Activated naive CD4-positive, alpha-beta T cell treated with anti-CD3 and anti-CD28 coated beads for 36 hours (primary cell): ENCODE measurements at regions not wholly inside any gene's neighbourhood (a gene's known extent, or its start where the extent isn't known, plus 50 kb on each side); places are given as distances from the start of the nearest gene placed in this dataset.

ENCODE experiments used
- CTCF ChIA-PET: fragments of 350-600 bp; sonication (Branson Sonifier 250); formaldehyde crosslinking; loops from one replicate; lab custom pipeline; 2021; ENCODE audit warnings: antibody characterized with exemption; lab: Charles Lee
- DNase-seq: peaks from one replicate; pipeline ENCODE4 v3.0.0-alpha.2; 2020
- H3K27ac Mint-ChIP-seq: one replicate; pipeline ENCODE4 v1.8.0; 2021; ENCODE audit warnings: mild to moderate bottlenecking, mixed read lengths
- H3K27me3 Mint-ChIP-seq: one replicate; pipeline ENCODE4 v1.8.0; 2021; ENCODE audit warnings: low read depth, mixed read lengths
- H3K36me3 Mint-ChIP-seq: one replicate; pipeline ENCODE4 v1.8.0; 2021; ENCODE audit warnings: low read depth, mixed read lengths
- H3K4me1 Mint-ChIP-seq: one replicate; pipeline ENCODE4 v1.8.0; 2021; ENCODE audit warnings: low read depth, mixed read lengths
- H3K4me3 Mint-ChIP-seq: one replicate; pipeline ENCODE4 v1.8.0; 2021; ENCODE audit warnings: mild to moderate bottlenecking, moderate library complexity, mixed read lengths
- H3K9me3 Mint-ChIP-seq: one replicate; pipeline ENCODE4 v1.8.0; 2021; ENCODE audit warnings: mixed read lengths
- intact Hi-C: fragments of 100-400 bp; cut with micrococcal nuclease; formaldehyde crosslinking; loops from one replicate; pipeline ENCODE4 v1.15.1; 2023

DNA sequence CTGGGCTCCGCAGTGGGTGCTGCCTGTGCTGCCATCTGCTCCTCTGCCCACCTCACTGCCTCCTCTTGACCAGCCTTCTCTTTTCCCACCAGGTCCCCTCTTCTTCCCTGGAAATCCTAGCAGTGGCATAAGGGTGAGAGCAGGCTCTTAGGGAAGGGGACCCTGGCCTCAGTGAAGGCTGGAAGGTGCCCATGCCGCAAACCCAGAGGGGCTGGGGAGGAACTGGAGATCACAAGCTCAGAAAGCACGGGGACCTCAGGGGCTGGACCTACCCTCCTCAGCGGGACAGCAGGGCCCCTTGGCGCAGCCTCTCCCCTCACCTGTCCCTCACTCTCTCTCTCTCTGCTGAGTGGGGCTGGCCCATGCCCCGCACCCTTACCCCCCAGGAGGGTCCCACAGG is 144.4 kb upstream of the IRX2 start:
- H3K27ac Mint-ChIP-seq = no peak overlapping the region

DNA sequence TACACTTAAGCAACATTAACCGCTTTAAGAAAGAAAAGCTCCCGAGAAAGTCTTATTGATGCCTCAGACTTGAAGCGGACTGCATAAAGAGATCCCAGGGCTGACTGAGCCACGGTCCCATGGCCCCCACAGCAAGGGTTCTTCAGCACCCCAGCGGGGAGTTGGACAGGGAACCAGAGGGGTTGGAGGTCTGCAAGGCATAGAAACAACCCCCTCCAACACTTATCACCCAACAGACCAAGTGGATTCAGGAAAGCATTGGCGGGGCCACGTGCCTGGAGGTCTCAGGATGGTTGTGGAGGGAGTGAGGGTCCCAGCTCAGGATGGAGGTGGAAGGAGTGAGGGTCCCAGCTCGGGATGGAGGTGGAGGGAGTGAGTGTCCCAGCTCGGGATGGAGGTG is 143.7 kb upstream of the IRX2 start:
- intact Hi-C loops = no loop called here
- CTCF ChIA-PET = interaction anchor here (0.6 kb wide), 1 partner anchor 587 kb away, joined by 4 read pairs; no protein-coding TSS in a partner anchor
- Mint-ChIP-seq H3K4me3 (no peak overlapping the region), H3K27ac (no peak overlapping the region), H3K4me1 (no peaks in the 10 kb centered on the region), H3K27me3 (no peaks in the 10 kb centered on the region), H3K9me3 (peaks cover 3% of the 10 kb centered on the region), H3K36me3 (no peaks in the 10 kb centered on the region)
- no peak for DNase-seq

More for the DNA sequence above, 144.4 kb upstream of the IRX2 start:
- H3K4me1 Mint-ChIP-seq = no peaks in the 10 kb centered on the region
- no peak for DNase-seq
- intact Hi-C loops = no loop called here
- H3K36me3 Mint-ChIP-seq = no peaks in the 10 kb centered on the region
- H3K9me3 Mint-ChIP-seq = peaks cover 3% of the 10 kb centered on the region
- CTCF ChIA-PET = no interaction called here
- H3K27me3 Mint-ChIP-seq = no peaks in the 10 kb centered on the region
- H3K4me3 Mint-ChIP-seq = no peak overlapping the region

- Mint-ChIP-seq H3K4me3 (no peak overlapping the region), H3K36me3 (no peaks in the 10 kb centered on the region), H3K9me3 (peaks cover 3% of the 10 kb centered on the region), H3K27ac (no peak overlapping the region), H3K4me1 (no peaks in the 10 kb centered on the region), H3K27me3 (no peaks in the 10 kb centered on the region)
- DNase-seq = no peak
- CTCF ChIA-PET = interaction anchor here (0.6 kb wide), 1 partner anchor 587 kb away, joined by 4 read pairs; no protein-coding TSS in a partner anchor
- intact Hi-C loops = no loop called here
These were observed 143.3 kb upstream of the IRX2 start for GRCh38 chr5:2894736-2895135.

DNA sequence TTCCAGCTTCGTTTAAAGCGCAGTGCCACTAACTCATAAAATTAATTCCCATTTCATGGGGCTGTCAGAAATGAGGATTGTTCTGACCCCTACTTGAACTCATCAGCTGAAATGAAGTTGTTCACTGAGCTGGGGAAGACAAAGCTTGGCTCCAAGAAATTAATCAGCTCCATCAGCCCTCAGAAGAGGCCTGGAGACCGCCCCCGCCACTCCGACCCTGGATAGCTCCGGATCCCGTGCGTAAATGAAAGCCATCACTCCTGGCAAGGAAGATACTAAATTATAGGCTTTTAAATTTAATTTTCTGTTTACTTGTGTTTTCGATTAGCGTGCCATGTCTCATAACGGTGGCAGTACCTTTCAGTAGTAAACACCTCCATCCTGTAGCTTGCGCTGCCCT is 142.8 kb upstream of the IRX2 start:
- Mint-ChIP-seq H3K4me1 (no peaks in the 10 kb centered on the region), H3K36me3 (no peaks in the 10 kb centered on the region), H3K27me3 (no peaks in the 10 kb centered on the region), H3K9me3 (peaks cover 3% of the 10 kb centered on the region), H3K4me3 (no peak overlapping the region), H3K27ac (no peak overlapping the region)
- CTCF ChIA-PET = no interaction called here
- DNase-seq = no peak
- intact Hi-C loops = no loop called here

GRCh38 chr5:2892466-2893000 is 141.1 kb upstream of the IRX2 start:
- no peaks in the 10 kb centered on the region for H3K36me3 Mint-ChIP-seq
- no peaks in the 10 kb centered on the region for H3K4me1 Mint-ChIP-seq
- CTCF ChIA-PET = no interaction called here
- peaks cover 3% of the 10 kb centered on the region for H3K9me3 Mint-ChIP-seq
- no peak for DNase-seq
- H3K27me3 Mint-ChIP-seq = no peaks in the 10 kb centered on the region
- H3K4me3 Mint-ChIP-seq = no peak overlapping the region
- intact Hi-C loops = no loop called here
- no peak overlapping the region for H3K27ac Mint-ChIP-seq

- Mint-ChIP-seq H3K27me3 (no peaks in the 10 kb centered on the region), H3K9me3 (peaks cover 3% of the 10 kb centered on the region), H3K4me1 (no peaks in the 10 kb centered on the region), H3K27ac (no peak overlapping the region), H3K4me3 (no peak overlapping the region), H3K36me3 (no peaks in the 10 kb centered on the region)
- CTCF ChIA-PET = no interaction called here
- no peak for DNase-seq
- intact Hi-C loops = no loop called here
These were observed 140.3 kb upstream of the IRX2 start for GRCh38 chr5:2891781-2892180.

GRCh38 chr5:2890011-2890410 is 138.5 kb upstream of the IRX2 start:
- Mint-ChIP-seq H3K27me3 (no peaks in the 10 kb centered on the region), H3K9me3 (peaks cover 3% of the 10 kb centered on the region), H3K4me3 (no peak overlapping the region), H3K36me3 (no peaks in the 10 kb centered on the region), H3K27ac (no peak overlapping the region), H3K4me1 (no peaks in the 10 kb centered on the region)
- CTCF ChIA-PET = no interaction called here
- no peak for DNase-seq
- intact Hi-C loops = no loop called here

- intact Hi-C loops = no loop called here
- Mint-ChIP-seq H3K27ac (no peak overlapping the region), H3K27me3 (no peaks in the 10 kb centered on the region), H3K9me3 (peaks cover 2% of the 10 kb centered on the region), H3K4me3 (no peak overlapping the region), H3K36me3 (no peaks in the 10 kb centered on the region), H3K4me1 (no peaks in the 10 kb centered on the region)
- CTCF ChIA-PET = no interaction called here
- no peak for DNase-seq
These were observed 137.1 kb upstream of the IRX2 start for GRCh38 chr5:2888520-2889060.

GRCh38 chr5:2887481-2888348 is 136.2 kb upstream of the IRX2 start:
- Mint-ChIP-seq H3K9me3 (no peaks in the 10 kb centered on the region), H3K27ac (no peak overlapping the region), H3K27me3 (no peaks in the 10 kb centered on the region), H3K36me3 (no peaks in the 10 kb centered on the region), H3K4me1 (no peaks in the 10 kb centered on the region), H3K4me3 (no peak overlapping the region)
- no peak for DNase-seq
- CTCF ChIA-PET = no interaction called here
- intact Hi-C loops = no loop called here

- Mint-ChIP-seq H3K9me3 (no peaks in the 10 kb centered on the region), H3K27ac (no peak overlapping the region), H3K36me3 (no peaks in the 10 kb centered on the region), H3K27me3 (no peaks in the 10 kb centered on the region), H3K4me1 (no peaks in the 10 kb centered on the region), H3K4me3 (no peak overlapping the region)
- intact Hi-C loops = no loop called here
- CTCF ChIA-PET = no interaction called here
- no peak for DNase-seq
These were observed 135.1 kb upstream of the IRX2 start for GRCh38 chr5:2886531-2886930.

DNA sequence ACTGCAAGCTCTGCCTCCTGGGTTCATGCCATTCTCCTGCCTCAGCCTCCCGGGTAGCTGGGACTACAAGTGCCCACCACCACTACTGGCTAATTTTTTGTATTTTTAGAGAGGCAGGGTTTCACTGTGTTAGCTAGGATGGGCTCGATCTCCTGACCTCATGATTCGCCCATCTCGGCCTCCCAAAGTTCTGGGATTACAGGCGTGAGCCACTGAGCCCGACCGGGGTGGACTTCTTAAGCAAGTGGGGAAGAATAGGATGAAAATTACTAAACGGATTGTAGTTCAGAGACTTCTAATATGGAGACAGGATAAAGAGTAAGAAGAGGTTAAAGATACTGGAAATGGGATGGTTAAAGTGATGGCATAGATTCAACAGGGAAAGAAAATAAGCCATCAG is 132.3 kb upstream of the IRX2 start:
- no peak for DNase-seq
- Mint-ChIP-seq H3K9me3 (peaks cover 9% of the 10 kb centered on the region), H3K4me3 (no peak overlapping the region), H3K36me3 (no peaks in the 10 kb centered on the region), H3K27me3 (no peaks in the 10 kb centered on the region), H3K27ac (no peak overlapping the region), H3K4me1 (no peaks in the 10 kb centered on the region)
- intact Hi-C loops = no loop called here
- CTCF ChIA-PET = interaction anchor here (0.7 kb wide), 1 partner anchor 722 kb away, joined by 3 read pairs; no protein-coding TSS in a partner anchor

GRCh38 chr5:2879701-2880100 is 128.2 kb upstream of the IRX2 start:
- CTCF ChIA-PET = no interaction called here
- no peak for DNase-seq
- H3K9me3 Mint-ChIP-seq = peaks cover 15% of the 10 kb centered on the region

DNA sequence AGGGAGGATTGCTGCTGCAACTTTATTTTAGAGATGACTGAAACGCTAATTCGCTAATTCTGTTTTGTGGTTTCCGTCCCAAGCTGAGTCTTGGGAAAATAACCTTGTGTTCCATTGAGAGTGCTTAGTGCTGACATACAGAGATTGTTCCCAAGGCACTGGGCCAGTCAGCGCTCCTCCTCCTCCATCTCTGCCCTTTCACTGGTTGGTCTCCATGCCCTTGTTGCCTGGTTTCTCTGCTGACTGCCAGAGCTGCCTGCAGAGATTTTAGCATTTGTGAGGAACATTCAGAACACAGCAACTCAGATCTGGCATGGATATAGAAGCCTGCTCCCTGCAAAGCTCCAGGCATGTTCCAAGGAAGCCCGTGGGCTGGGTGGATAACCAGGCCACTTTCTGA is 126.0 kb upstream of the IRX2 start:
- peaks cover 17% of the 10 kb centered on the region for H3K9me3 Mint-ChIP-seq
- CTCF ChIA-PET = no interaction called here
- H3K4me3 Mint-ChIP-seq = no peak overlapping the region
- H3K27ac Mint-ChIP-seq = no peak overlapping the region
- no peak for DNase-seq
- no peaks in the 10 kb centered on the region for H3K36me3 Mint-ChIP-seq
- intact Hi-C loops = no loop called here
- no peaks in the 10 kb centered on the region for H3K4me1 Mint-ChIP-seq
- no peaks in the 10 kb centered on the region for H3K27me3 Mint-ChIP-seq

More at GRCh38 chr5:2879701-2880100, 128.2 kb upstream of the IRX2 start:
- no peaks in the 10 kb centered on the region for H3K27me3 Mint-ChIP-seq
- no peak overlapping the region for H3K4me3 Mint-ChIP-seq
- no peaks in the 10 kb centered on the region for H3K4me1 Mint-ChIP-seq
- no peaks in the 10 kb centered on the region for H3K36me3 Mint-ChIP-seq
- H3K27ac Mint-ChIP-seq = no peak overlapping the region
- intact Hi-C loops = no loop called here
